ENCODE measurements at regions not wholly inside any gene's neighbourhood (a gene's known extent, or its start where the extent isn't known, plus 50 kb on each side); places are given as distances from the start of the nearest gene placed in this dataset.

- Histone ChIP-seq H3K79me2 (ENCODE audit: low read depth) (peaks cover 40% of the 10 kb centered on the region), H3K36me3 (no peaks in the 10 kb centered on the region), H3K4me3 (no peak overlapping the region), H3K9me3 (ENCODE audit: low read depth) (no peaks in the 10 kb centered on the region), H3K27ac (no peak overlapping the region), H3K9ac (no peak overlapping the region), H3K4me2 (no peak overlapping the region), H3K27me3 (no peaks in the 10 kb centered on the region), H4K20me1 (ENCODE audit: low read depth) (no peaks in the 10 kb centered on the region), H3F3A (ENCODE audit: low read depth) (peaks cover 73% of the 10 kb centered on the region), H2AFZ (replicated peaks) (no peak overlapping the region), H3K4me1 (peaks cover 65% of the 10 kb centered on the region)
- TF ChIP-seq EZH2 (IDR thresholded peaks at IDR 0.05): no peak
- Mint-ChIP-seq H3K36me3 (no peaks in the 10 kb centered on the region), H3K4me1 (peaks cover 54% of the 10 kb centered on the region), H3K27ac (no peak overlapping the region), H3K4me3 (no peak overlapping the region), H3K9me3 (peaks cover 2% of the 10 kb centered on the region), H3K27me3 (ENCODE audit: insufficient read depth, low read depth) (peaks cover 18% of the 10 kb centered on the region)
- no peak for DNase-seq (ENCODE audit: low spot score)
These were observed 57.6 kb upstream of the FZD7 start for GRCh38 chr2:201975964-201976612.

GRCh38 chr2:201977651-201978050 is 56.0 kb upstream of the FZD7 start:
- no peaks in the 10 kb centered on the region for H3K27me3 ChIP-seq
- H3K4me1 ChIP-seq: peaks cover 59% of the 10 kb centered on the region
- no peak overlapping the region for H3K9ac ChIP-seq
- no peaks in the 10 kb centered on the region for H4K20me1 ChIP-seq (ENCODE audit: low read depth)
- H3K27ac ChIP-seq: no peak overlapping the region
- DNase-seq (ENCODE audit: low spot score): no peak
- no peak overlapping the region for H2AFZ ChIP-seq (replicated peaks)
- peaks cover 72% of the 10 kb centered on the region for H3F3A ChIP-seq (ENCODE audit: low read depth)
- H3K79me2 ChIP-seq (ENCODE audit: low read depth): peaks cover 30% of the 10 kb centered on the region
- H3K4me3 Mint-ChIP-seq: no peak overlapping the region
- no peak overlapping the region for H3K4me3 ChIP-seq
- peaks cover 18% of the 10 kb centered on the region for H3K27me3 Mint-ChIP-seq (ENCODE audit: insufficient read depth, low read depth)
- no peaks in the 10 kb centered on the region for H3K36me3 ChIP-seq
- peak overlapping the region; percentile 28 for H3K4me2 ChIP-seq
- no peak overlapping the region for H3K27ac Mint-ChIP-seq
- no peaks in the 10 kb centered on the region for H3K9me3 ChIP-seq (ENCODE audit: low read depth)
- no peak for TF ChIP-seq EZH2phosphoT487 (IDR thresholded peaks at IDR 0.05)
- TF ChIP-seq CTCF (IDR thresholded peaks at IDR 0.05): no peak
- TF ChIP-seq EZH2 (IDR thresholded peaks at IDR 0.05): no peak
- peaks cover 48% of the 10 kb centered on the region for H3K4me1 Mint-ChIP-seq
- H3K36me3 Mint-ChIP-seq: no peaks in the 10 kb centered on the region
- H3K9me3 Mint-ChIP-seq: no peaks in the 10 kb centered on the region

- Mint-ChIP-seq H3K9me3 (no peaks in the 10 kb centered on the region), H3K27ac (no peak overlapping the region), H3K36me3 (no peaks in the 10 kb centered on the region), H3K4me3 (no peak overlapping the region), H3K4me1 (peaks cover 45% of the 10 kb centered on the region), H3K27me3 (ENCODE audit: insufficient read depth, low read depth) (peaks cover 17% of the 10 kb centered on the region)
- Histone ChIP-seq H3K4me3 (no peak overlapping the region), H2AFZ (replicated peaks) (no peak overlapping the region), H3K27ac (no peak overlapping the region), H3K79me2 (ENCODE audit: low read depth) (peaks cover 30% of the 10 kb centered on the region), H3K4me1 (peaks cover 56% of the 10 kb centered on the region), H4K20me1 (ENCODE audit: low read depth) (no peaks in the 10 kb centered on the region), H3K9me3 (ENCODE audit: low read depth) (no peaks in the 10 kb centered on the region), H3F3A (ENCODE audit: low read depth) (peaks cover 70% of the 10 kb centered on the region), H3K9ac (no peak overlapping the region), H3K4me2 (peak overlapping the region; percentile 28), H3K36me3 (no peaks in the 10 kb centered on the region), H3K27me3 (no peaks in the 10 kb centered on the region)
- TF ChIP-seq CTCF (IDR thresholded peaks at IDR 0.05): no peak
- TF ChIP-seq EZH2phosphoT487 (IDR thresholded peaks at IDR 0.05): no peak
- no peak for DNase-seq (ENCODE audit: low spot score)
These were observed 55.3 kb upstream of the FZD7 start for GRCh38 chr2:201978333-201978732.

GRCh38 chr2:201978986-201979385 is 54.7 kb upstream of the FZD7 start:
- no peaks in the 10 kb centered on the region for H3K36me3 Mint-ChIP-seq
- Histone ChIP-seq H3K9me3 (ENCODE audit: low read depth) (no peaks in the 10 kb centered on the region), H2AFZ (replicated peaks) (no peak overlapping the region), H3K4me2 (no peak overlapping the region), H3K79me2 (ENCODE audit: low read depth) (peaks cover 30% of the 10 kb centered on the region), H3K27me3 (no peaks in the 10 kb centered on the region), H3F3A (ENCODE audit: low read depth) (peaks cover 70% of the 10 kb centered on the region), H3K4me1 (peaks cover 56% of the 10 kb centered on the region), H3K4me3 (no peak overlapping the region), H3K9ac (no peak overlapping the region), H3K36me3 (no peaks in the 10 kb centered on the region), H4K20me1 (ENCODE audit: low read depth) (no peaks in the 10 kb centered on the region), H3K27ac (no peak overlapping the region)
- H3K27ac Mint-ChIP-seq: no peak overlapping the region
- DNase-seq (ENCODE audit: low spot score): no peak
- H3K27me3 Mint-ChIP-seq (ENCODE audit: insufficient read depth, low read depth): peaks cover 14% of the 10 kb centered on the region
- TF ChIP-seq EZH2phosphoT487 (IDR thresholded peaks at IDR 0.05): no peak
- TF ChIP-seq CTCF (IDR thresholded peaks at IDR 0.05): no peak
- TF ChIP-seq EZH2 (IDR thresholded peaks at IDR 0.05): no peak
- H3K9me3 Mint-ChIP-seq: no peaks in the 10 kb centered on the region
- H3K4me3 Mint-ChIP-seq: no peak overlapping the region
- H3K4me1 Mint-ChIP-seq: peaks cover 48% of the 10 kb centered on the region

Measured in neural progenitor cell (in vitro differentiated cells).